ENCODE measurements at regions not wholly inside any gene's neighbourhood (a gene's known extent, or its start where the extent isn't known, plus 50 kb on each side); places are given as distances from the start of the nearest gene placed in this dataset.

DNA sequence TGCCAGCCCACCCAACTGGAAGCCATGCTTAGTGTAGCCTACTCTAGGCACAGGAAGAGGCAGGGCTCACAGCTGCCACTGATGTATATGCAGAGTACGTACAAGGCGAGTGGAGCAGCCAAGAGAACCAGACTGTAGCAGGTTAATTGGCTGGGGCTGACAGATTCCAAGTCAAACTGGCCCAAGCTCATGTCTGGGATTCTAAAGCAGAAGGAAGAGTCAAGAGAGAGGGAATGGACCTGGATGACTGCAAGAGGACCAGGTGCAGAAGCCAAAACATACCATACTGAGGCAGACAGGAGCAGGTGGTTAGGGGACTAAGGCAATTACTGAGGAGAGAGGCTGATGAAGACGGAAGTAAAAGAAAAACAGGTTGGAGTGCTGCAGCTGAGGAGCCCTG lies 51.3 kb upstream of the LRRN2 start:
- DNase-seq = peak in 1 of 2 experiments; percentile 1

DNA sequence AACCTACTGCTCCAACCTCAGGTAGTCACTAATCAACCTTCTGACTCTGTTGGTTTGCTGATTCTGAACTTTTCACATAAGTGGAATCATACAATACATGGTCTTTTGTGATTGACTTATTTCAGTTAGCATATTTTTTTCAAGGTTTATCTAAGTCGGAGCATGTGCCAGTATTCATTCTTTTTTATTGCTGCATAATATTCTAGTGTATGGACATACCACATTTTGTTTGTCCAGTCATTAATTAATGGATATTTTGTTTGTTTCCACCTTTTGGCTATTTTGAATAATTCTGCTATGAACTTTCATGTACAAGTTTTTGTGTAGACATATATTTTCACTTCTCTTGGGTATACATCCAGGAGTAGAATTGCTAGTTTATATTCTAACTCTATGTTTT lies 53.0 kb upstream of the LRRN2 start:
- DNase-seq = no peak

DNA sequence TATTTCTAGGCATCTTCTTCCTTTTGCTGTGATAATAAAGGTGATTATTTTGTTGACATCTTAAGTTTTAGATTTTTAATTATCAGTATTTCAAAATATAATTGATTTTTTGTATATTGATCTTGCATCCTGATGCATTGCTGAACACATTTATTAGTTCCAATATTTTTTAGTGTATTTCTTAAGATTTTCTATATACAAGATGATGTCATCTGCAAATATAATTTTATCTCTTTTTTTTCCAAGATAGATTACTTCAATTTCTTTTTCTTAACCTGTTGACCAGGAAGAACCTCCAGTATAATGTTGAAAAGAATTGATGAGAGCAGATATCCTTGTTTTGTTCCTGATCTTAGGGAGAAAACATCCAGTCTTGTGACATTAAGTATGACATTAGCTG lies 54.8 kb upstream of the LRRN2 start:
- DNase-seq = no peak

DNA sequence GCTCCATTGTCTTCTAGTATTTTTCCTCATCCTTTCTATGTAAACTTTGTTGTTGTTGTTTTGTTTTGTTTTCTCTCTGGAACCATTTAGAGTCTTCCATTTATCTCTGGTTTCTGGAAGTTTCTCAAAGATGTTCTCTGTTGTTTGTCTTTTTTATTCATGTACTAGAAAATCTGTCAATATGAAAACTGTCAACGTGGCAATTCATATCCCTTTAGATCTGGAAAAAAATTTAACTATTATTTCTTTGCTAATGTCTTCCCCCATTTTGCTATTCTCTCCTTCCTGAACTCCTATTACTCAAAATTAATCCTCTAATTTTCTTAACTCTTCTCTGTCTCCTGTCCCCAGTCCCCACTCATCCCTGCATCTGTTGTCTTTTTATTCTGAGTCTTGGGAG lies 55.9 kb upstream of the LRRN2 start:
- no peak for DNase-seq

DNA sequence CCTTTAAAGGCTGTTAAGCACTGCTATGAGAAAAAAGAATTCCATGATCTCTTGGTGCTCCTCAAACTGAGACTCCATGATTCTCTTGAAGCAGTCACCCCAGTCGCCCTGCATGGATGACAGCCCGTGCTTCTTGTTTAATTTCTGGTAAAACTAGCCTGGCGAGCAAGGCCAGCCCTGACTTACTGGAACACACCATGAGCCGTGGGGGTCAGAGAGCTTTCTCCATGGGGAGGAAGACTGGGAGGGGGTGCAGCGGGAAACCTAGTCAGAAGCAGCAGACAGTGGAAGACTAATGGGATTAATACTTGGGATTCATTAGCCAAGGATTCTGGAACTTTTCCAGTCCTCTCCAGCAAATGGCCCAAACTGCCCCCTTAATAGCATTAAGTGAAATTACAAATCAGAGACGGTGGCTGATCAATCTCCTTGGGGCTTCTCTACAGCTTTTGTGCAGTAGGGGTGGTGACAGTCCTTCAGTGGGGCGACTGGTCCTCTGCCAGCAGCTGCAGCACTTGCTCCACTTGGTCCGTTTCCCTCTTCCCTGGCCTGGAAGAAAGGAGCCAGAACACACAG lies 57.2 kb upstream of the LRRN2 start:
- no peak for DNase-seq

DNA sequence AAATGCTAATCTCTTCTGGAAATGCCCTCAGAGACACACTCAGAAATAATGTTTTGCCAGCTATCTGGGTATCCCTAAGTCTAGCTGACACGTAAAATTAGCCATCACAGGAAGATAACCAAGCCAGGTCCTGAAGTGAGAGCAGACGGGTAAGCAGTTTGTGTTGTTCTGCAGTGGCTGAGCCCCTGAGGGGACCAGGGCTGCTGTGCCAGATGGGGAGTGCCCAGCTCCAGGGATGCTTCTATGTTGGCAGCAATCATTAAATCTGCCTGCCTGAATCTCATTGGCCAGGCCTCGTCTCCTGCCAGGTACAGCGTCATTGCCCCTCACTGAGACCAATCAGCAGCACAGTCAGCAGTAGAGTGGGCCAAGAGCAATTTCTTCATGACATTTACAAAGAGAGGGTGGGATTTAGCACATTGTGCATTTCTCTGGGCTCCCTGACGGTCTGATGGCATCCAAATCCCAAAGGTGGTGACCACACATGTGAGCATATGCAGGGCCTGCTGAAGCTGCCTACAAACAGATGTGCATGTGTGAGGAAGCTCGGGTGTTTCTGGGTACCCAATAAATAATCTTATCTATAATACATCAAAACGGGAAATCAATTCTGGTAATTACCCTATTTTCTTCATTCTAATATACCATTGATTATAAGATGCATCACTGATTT lies 58.7 kb upstream of the LRRN2 start:
- DNase-seq = peak in 1 of 2 experiments; percentile 0

DNA sequence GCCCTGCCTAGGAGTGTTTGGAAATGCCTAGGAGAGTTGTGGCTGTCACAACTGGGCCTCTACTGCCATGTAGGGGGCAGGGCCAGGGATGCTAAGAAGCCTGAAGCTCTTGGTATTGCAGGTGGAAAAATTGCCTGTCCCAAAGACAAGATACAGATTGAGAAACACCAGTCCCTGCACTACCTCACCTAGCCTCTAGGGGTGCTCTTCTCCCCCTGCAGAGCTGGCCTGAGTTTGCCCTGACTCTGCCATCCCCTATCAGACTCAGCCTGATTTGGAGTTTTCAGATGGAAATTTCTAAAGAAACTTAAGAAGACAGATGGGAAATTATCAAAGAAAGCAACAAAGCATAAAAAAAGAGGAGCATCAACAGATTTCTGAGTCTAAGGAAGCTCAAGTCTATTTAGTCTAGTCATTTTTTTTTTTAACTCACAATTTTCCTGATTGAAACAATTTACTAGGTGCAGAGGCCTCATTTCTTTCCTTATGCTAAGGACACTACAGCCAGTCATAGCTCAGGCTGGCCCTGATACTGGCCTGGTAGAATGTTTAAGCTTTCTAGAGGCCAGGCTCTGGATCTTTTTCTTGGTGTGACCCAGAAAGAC lies 61.4 kb upstream of the LRRN2 start:
- DNase-seq = peak; percentile 52 to 60

DNA sequence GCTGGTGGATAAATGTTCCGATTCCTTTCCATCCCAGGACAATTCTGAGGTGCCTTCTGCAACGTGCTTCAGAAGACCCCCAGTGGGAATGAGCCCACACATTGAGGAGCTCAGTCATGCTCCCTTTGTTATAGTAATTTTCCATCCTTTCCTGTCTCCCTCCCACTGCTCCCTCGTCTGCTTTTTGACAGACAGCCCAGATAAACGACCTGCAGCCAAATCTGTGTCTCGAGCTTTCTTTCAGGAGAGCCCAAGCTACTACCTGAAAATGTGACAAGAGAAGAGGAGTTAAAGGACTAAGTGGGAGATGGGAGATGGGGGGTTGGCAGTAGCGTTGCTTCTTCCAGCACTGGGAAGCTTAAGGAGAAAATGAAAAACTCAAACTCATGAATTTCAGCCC lies 65.9 kb upstream of the LRRN2 start:
- no peak for DNase-seq

DNA sequence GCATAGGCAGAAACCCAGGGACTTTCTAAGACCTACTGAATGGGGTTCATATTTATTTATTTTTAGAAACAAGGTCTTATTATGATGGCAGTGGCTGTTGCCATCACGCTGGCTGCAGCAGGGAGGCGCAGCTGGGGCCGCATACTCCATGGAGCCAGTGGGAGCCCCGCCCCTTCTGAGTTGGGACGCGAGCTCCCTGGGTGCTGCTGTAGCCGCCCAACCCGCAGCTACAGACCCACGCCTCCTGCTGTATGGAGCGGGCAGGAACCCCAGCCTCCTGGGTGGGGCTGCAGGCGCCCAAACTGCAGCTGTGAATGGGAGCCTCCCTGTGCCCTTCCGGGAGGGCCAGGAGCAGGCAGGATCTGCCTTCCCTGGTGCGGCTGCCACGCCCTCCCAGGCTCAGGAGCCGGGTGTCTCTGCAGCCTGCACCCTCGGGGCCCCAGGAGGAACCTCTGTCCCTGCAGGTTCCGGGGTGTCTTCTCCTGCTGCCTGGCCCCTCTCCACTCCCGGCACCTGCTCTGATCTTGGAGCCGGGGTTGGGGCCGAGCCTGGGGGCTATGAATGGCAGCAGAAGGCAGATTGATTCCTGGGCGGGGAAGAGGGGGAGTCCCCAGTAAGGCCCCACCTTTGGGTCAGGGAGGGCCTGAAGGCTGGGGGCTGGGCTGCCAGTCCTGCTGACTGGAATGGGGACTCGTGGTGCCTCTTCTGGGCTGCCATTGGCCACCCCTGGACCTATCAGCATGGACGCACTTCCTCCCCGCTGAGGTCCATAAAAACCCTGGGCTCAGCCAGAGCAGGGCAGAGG lies 66.5 kb upstream of the LRRN2 start:
- no peak for DNase-seq

DNA sequence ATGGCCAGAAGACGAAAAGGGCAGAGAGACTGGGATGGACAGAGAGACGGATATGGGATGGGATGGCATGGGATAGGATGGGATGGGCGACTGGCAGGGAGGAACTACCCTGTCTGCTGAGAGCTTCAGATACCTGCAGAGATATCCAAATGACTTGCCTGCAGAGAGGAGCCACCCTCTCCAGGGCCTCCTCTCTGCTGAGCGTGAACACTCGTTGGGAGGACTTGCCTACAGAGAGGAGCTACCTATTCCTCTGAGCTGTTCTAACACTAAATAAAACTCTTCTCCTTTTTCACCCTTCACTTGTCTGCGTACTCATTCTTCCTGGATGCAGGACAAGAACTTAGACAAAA lies 67.1 kb upstream of the LRRN2 start:
- DNase-seq = no peak

DNA sequence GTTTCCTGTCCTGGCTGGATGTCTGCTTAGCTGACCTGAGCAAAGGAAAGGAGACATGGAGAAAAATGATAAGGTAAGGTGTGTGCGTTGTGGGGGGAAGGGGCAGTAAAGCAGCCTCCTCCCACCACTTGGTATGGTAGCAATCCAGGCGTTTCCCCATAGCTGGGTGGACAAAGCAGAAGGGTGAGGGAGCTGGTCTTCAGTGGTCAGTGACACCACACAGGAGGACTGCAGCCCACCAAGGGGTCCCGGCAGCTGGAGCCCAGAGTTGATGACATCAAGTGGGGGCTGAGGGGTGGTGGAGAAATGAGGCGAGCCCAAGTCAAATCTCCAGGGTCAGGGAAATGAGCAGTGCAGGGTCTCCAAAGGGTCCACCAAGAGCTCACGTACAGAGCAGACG lies 69.3 kb upstream of the LRRN2 start:
- no peak for DNase-seq

DNA sequence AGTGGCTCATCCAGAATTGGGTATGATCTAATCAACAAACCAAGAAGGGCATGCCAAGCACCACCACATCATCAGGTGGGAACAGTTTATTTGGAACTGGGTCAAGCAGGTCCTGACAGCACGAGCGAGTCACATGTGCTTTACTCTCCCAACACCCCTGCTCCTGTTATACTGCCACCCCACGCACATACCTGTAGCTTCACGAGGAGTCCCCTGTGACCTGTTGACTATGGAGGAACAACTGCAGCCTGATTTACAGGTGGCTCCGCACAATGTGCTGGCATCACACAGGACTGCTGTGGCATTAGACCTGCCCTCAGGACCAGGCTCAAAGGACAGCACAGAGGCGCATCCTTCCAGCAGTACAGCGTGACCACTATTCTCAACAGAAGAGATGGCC lies 70.8 kb upstream of the LRRN2 start:
- DNase-seq = no peak

DNA sequence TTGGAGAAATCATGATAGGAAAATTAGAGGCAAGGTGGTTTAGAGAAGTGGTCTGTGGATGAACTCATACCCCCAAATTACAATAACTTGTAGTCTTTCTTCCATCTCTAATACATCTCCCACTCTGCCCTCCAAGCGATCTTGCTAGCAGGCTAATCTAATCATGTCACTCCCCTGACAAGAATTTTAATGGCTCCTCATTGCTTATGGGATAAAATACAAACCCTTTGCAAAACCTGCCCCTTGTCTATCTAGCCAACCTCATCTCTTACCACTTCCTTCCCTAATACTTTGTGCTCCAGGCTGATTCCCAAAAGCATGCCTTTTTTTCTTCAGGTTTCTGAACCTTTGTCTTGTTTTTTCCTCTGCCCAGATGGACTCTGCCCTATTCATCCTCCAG lies 71.3 kb upstream of the LRRN2 start:
- no peak for DNase-seq

DNA sequence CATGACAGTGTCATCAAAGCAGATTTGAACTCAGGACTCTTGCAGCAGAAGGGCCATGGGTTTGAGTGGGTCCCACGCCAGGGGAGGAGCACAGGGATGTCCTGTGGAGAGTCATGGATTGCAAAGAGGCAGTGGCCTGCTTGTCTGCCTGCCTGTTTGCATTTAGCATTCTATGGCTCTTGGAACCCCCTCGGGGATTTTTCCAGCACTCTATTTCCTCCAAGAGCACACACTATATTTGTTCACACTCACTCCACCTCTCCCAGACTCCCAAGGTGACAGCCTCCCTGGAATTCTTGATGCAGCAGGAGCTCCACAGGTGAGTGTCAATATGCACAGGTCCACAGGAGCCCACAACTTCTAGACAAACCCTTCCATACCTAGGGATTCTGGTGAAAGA lies 73.1 kb upstream of the LRRN2 start:
- DNase-seq = no peak

DNA sequence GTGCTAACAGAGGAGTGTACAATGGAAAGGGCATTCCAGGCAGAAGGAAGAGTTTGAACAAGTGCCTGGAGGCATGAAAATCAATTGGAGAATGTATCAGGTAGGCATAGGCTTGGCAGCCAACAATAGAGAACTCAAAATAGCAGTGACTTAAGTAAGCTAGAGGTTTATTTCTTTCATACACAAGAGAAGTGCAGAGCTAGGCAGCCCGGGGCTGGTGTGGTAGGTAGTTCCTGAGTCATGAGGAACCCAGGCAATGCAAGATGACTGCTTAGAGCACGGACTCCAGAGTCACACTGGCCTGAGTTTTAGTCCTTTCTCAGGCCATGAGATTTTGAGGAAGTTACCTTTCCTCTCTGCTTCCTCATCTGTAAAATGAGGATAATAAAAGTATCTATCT lies 74.8 kb upstream of the LRRN2 start:
- DNase-seq = no peak

DNA sequence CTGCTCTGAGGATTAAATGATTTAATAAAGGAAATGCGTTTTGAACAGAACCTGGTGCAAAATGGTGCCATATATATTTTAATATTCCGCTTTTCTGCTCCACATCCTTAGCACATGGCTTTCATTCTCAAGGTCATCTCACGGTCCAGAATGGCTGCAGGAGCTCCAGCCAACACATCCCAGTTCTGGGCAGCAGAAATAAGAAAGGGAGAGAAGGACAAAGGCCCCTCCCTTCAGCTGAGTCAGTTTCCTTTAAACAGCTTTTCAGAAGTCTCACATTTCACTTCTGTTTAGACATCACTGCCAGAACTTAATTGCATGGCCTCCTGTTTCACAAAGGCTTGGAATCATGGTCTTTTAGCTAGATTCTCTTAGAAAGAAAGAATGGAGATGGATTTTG lies 75.2 kb upstream of the LRRN2 start:
- no peak for DNase-seq

DNA sequence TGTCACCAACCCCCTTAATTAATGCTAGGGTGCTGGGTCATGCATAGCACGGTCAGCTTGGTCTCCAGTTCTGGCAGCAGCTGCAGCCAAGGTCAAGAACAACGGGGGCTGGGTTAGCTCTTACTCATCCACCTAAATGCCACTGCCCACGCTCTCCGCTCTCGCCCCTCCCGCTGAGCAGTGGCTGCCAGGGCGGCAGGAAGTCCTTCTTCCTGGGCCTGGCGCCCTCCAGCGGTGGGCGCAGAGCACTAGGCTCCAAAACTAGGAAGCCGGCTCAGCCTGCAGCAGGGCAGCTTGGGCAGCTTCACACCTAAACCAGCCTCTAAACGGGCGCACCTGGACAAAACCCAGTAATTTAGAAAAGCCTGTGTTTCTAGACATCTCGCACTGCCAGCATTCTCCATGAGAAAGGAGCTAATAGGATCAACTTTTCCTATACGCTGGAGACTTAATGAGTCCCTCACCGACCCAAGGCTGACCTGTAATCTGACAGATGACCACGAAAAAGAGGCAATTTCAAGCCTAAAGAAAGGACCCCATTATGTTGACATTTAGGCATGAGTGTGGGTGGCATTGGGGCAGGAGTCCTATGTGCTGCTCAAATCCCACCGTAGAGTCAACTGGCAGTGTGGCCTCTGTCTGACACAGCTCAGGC lies 78.4 kb upstream of the LRRN2 start:
- peak; percentile 78 to 83 for DNase-seq

DNA sequence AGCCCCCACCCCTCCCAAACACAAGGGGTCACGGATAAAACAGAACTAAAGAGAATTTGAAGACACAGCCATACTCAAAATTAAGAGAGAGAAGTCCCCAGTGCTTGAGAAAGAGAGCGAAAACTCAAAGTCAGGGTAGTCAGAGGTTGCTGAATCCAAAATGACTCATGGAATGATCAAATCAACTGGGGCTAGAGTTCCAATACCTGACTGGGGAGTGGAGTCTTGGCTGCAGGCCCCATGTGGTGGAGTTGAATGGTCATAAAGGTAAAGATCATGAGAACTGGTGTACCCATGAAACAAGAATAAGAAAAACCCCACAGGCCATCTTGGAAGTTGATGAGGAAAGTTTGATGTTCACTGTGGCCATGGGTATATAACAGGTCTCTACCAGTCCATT lies 84.5 kb upstream of the LRRN2 start:
- no peak for DNase-seq

DNA sequence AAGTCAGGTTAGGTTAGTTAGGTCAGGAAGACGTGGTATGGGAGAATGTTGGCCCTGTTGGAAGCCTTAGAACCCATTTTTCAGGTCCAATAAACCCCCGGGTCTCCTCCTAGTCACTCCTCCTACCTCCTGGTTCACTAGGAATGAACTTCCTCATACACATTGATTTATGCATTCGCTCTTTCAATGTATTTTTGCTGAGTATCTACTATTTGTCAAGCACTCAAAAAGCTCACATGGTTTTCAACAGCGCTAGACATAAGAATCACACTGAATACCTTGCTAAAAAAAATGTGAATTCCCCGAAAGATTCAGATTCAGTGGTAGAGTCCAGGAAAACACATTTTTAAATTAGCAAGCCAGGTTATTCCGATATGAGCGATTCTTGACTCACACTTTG lies 85.8 kb upstream of the LRRN2 start:
- DNase-seq = no peak

DNA sequence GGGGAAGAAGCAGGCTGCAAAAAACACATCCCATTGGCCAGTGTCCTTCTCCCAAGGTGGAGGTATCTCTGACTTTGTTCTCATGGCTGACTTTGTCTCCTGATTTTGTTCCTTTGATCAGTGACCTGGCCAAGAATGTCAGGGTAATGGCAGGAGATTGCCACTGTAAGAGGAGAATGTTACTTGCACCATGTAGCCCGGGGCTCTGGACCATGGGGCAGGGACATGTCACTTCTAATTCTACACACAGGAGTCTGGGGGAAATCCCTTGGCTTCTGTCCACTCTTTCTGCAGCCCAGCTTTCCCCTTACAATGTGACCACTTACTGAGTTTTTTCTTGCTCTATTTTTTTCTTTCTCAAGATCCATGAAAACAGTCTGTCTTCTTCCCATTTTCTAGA lies 87.7 kb upstream of the LRRN2 start:
- no peak for DNase-seq

DNA sequence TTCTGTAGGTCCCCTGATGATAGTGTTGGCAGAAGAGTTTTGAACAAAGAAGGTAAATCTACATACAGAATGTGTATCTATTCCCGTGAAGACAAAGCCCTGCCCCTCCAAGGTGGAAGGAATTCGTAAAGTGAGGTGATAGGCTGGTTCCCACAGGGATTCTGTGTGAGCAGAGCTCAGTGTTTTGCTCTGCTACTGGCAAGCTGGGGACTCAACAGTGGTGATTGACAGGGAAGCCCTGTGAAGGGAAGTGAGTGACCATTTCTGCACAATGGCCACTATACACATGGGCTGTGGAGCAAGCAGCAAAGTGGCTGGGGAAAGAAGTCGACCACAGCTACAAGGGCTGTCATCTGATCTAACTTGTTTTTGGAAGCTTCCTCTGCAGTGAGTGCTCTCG lies 90.0 kb upstream of the LRRN2 start:
- no peak for DNase-seq

DNA sequence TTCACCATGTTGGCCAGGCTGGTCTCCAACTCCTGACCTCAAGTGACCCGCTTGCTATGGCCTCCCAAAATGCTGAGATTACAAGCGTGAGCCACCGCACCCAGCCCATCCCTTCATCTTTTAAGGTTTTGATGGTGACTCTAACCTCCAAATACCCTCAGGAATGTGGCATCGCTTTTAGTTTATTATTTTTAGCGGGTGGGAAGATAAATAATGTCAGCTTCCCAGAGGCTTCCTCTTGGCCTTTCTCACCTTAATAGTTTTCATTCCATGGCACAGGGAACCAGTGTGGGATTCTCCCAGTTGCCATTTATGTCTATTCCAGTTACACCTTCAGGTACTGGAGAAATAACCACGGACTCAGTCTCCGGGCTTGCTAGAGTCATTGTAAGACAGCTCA lies 92.1 kb upstream of the LRRN2 start:
- no peak for DNase-seq

DNA sequence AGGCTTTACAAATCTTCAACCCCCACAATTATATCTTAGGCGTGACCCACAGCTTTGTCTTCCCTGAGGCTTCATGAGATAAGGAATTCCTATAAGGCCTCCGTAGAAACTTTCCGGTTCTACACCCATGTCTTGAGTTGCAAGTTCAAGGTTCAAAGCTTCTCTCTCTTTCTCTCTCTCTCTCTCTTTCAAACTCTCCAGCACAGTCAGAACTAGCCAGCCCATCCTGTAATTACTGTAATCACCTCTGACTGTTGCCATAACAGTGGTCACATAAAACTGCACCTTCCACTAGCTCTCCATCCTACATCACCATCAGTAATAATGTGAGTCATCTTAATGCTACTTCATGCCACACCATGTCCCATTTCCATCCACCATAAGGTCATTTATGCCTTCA lies 90.0 kb upstream of the NFASC start:
- no peak for DNase-seq
